GM12891 (cell line): ENCODE measurements at regions not wholly inside any gene's neighbourhood (a gene's known extent, or its start where the extent isn't known, plus 50 kb on each side); places are given as distances from the start of the nearest gene placed in this dataset.
"Not testable (repeated sequence)": the region's sequence is repeated elsewhere in the genome, so short reads cannot be mapped to it uniquely, and the experiment has no call there.

Experiments used
- DNase-seq: peaks from one replicate; pipeline ENCODE4 v3.0.0; 2011; ENCODE audit warnings: low spot score; ENCODE audit not compliant: insufficient read length
- FAIRE-seq: peaks from 2 replicates; lab custom pipeline; 2011; peaks lifted over from hg19 to GRCh38; lab: Jason Lieb, UNC
- PAX5 ChIP-seq: IDR thresholded peaks from 2 replicates; pipeline ENCODE4 v1.6.1; 2011; ENCODE audit warnings: low read length, moderate library complexity, mild to moderate bottlenecking; ENCODE audit not compliant: insufficient read depth, severe bottlenecking
- POLR2A ChIP-seq: IDR thresholded peaks from 2 replicates; pipeline ENCODE4 v1.6.1; 2011; ENCODE audit warnings: low read depth, low read length, control low read depth
- POLR2AphosphoS5 ChIP-seq: IDR thresholded peaks from 2 replicates; pipeline ENCODE4 v1.6.1; 2011; ENCODE audit warnings: low read depth, low read length, control low read depth
- POU2F2 ChIP-seq: IDR thresholded peaks from 2 replicates; pipeline ENCODE4 v1.6.1; 2011; ENCODE audit warnings: low read depth, mild to moderate bottlenecking, control low read depth, low read length, moderate library complexity
- SPI1 ChIP-seq: IDR thresholded peaks from 2 replicates; pipeline ENCODE4 v1.6.1; 2011; ENCODE audit warnings: low read depth, low read length, control low read depth
- TAF1 ChIP-seq: IDR thresholded peaks from 2 replicates; pipeline ENCODE4 v1.6.1; 2011; ENCODE audit warnings: low read depth, low read length, control low read depth

- DNase-seq (no peak), FAIRE-seq (no peak)
- no peak for TF ChIP-seq PAX5
- no peak for TF ChIP-seq TAF1
- TF ChIP-seq POLR2A = no peak
- no peak for TF ChIP-seq POU2F2
- no peak for TF ChIP-seq SPI1
- TF ChIP-seq POLR2AphosphoS5 = no peak
Measured at GRCh38 chr1:79151006-79151796, 144.7 kb upstream of the ADGRL4 start.

- DNase-seq = no peak
- TF ChIP-seq SPI1 (no peak), POU2F2 (no peak), POLR2AphosphoS5 (no peak), POLR2A (no peak), TAF1 (no peak), PAX5 (no peak)
- FAIRE-seq = no peak
Measured at GRCh38 chr1:79150576-79150975, 144.0 kb upstream of the ADGRL4 start.

GRCh38 chr1:79138227-79138626, 131.7 kb upstream of the ADGRL4 start:
- not testable (repeated sequence) for DNase-seq, FAIRE-seq

- TF ChIP-seq SPI1 = no peak
- no peak for TF ChIP-seq TAF1
- TF ChIP-seq PAX5 = no peak
- TF ChIP-seq POLR2A = no peak
- TF ChIP-seq POU2F2 = no peak
- TF ChIP-seq POLR2AphosphoS5 = no peak
- FAIRE-seq (no peak), DNase-seq (no peak)
Measured at GRCh38 chr1:79133774-79134364, 127.3 kb upstream of the ADGRL4 start.

- no peak for FAIRE-seq
- TF ChIP-seq TAF1 = no peak
- no peak for DNase-seq
Measured at GRCh38 chr1:79131626-79132025, 125.1 kb upstream of the ADGRL4 start.

GRCh38 chr1:79129914-79130313, 123.4 kb upstream of the ADGRL4 start:
- no peak for FAIRE-seq
- DNase-seq = no peak
- no peak for TF ChIP-seq SPI1
- TF ChIP-seq TAF1 = no peak
- no peak for TF ChIP-seq PAX5
- no peak for TF ChIP-seq POLR2A

GRCh38 chr1:79128722-79129121, 122.2 kb upstream of the ADGRL4 start:
- FAIRE-seq = no peak
- TF ChIP-seq SPI1 = no peak
- DNase-seq = no peak

- FAIRE-seq (no peak), DNase-seq (no peak)
- TF ChIP-seq POU2F2 = no peak
- no peak for TF ChIP-seq SPI1
- TF ChIP-seq POLR2A = no peak
- TF ChIP-seq PAX5 = no peak
- TF ChIP-seq POLR2AphosphoS5 = no peak
- no peak for TF ChIP-seq TAF1
Measured at GRCh38 chr1:79124756-79125155, 118.2 kb upstream of the ADGRL4 start.

GRCh38 chr1:79122521-79122920, 116.0 kb upstream of the ADGRL4 start:
- TF ChIP-seq POLR2A = no peak
- TF ChIP-seq PAX5 = no peak
- no peak for TF ChIP-seq SPI1
- no peak for TF ChIP-seq TAF1
- TF ChIP-seq POU2F2 = no peak
- TF ChIP-seq POLR2AphosphoS5 = no peak
- DNase-seq = no peak
- FAIRE-seq = no peak

GRCh38 chr1:79117376-79117775, 110.8 kb upstream of the ADGRL4 start:
- DNase-seq (no peak), FAIRE-seq (no peak)
- TF ChIP-seq POLR2A (no peak), TAF1 (no peak), PAX5 (no peak), POU2F2 (no peak), POLR2AphosphoS5 (no peak), SPI1 (no peak)

GRCh38 chr1:79113836-79114235, 107.3 kb upstream of the ADGRL4 start:
- TF ChIP-seq POLR2A = no peak
- no peak for TF ChIP-seq SPI1
- TF ChIP-seq PAX5 = no peak
- no peak for TF ChIP-seq POU2F2
- no peak for TF ChIP-seq TAF1
- FAIRE-seq = no peak
- DNase-seq = no peak
